ENCODE measurements at regions not wholly inside any gene's neighbourhood (a gene's known extent, or its start where the extent isn't known, plus 50 kb on each side); places are given as distances from the start of the nearest gene placed in this dataset.

- Mint-ChIP-seq H3K9me3 (ENCODE audit: unreplicated experiment) (peaks cover 9% of the 10 kb centered on the region), H3K27me3 (ENCODE audit: insufficient read depth, unreplicated experiment) (peaks cover 2% of the 10 kb centered on the region), H3K36me3 (ENCODE audit: insufficient read depth, unreplicated experiment) (no peaks in the 10 kb centered on the region), H3K4me3 (ENCODE audit: unreplicated experiment) (no peak overlapping the region), H3K27ac (ENCODE audit: unreplicated experiment) (no peak overlapping the region), H3K4me1 (ENCODE audit: low read depth, unreplicated experiment) (no peaks in the 10 kb centered on the region)
- peaks cover 1% of the 10 kb centered on the region; the same call in 1 of the 2 replicates for H3K4me1 ChIP-seq
- intact Hi-C loops (cut with micrococcal nuclease; ENCODE audit: unreplicated experiment) = no loop called here
- no peaks in the 10 kb centered on the region for H3K36me3 ChIP-seq (ENCODE audit: control insufficient read depth, insufficient read depth, low read length)
- no peak overlapping the region for H3K4me3 ChIP-seq (ENCODE audit: low read depth, low read length)
- POLR2A ChIA-PET = no interaction called here
- BruUV-seq (replicated peaks) = no TSS peak
- H3K27me3 ChIP-seq (replicated peaks; ENCODE audit: control insufficient read depth, insufficient read depth, low read length) = no peaks in the 10 kb centered on the region
- peaks cover 28% of the 10 kb centered on the region for H3K9me3 ChIP-seq
- DNase-seq = no peak
- CTCF ChIA-PET = no interaction called here
- no peak for TF ChIP-seq CTCF (IDR thresholded peaks at IDR 0.05; ENCODE audit: insufficient read depth in 1 of 2, low read depth in 1 of 2, low read length in 1 of 2, severe bottlenecking in 1 of 2, unreplicated experiment in 1 of 2)
Measured at GRCh38 chr6:3597500-3598064, 140.7 kb upstream of the SLC22A23 start.

GRCh38 chr6:3596766-3597165, 139.9 kb upstream of the SLC22A23 start:
- Mint-ChIP-seq H3K27me3 (ENCODE audit: insufficient read depth, unreplicated experiment) (peaks cover 2% of the 10 kb centered on the region), H3K36me3 (ENCODE audit: insufficient read depth, unreplicated experiment) (no peaks in the 10 kb centered on the region), H3K27ac (ENCODE audit: unreplicated experiment) (no peak overlapping the region), H3K4me1 (ENCODE audit: low read depth, unreplicated experiment) (no peaks in the 10 kb centered on the region), H3K9me3 (ENCODE audit: unreplicated experiment) (peaks cover 2% of the 10 kb centered on the region), H3K4me3 (ENCODE audit: unreplicated experiment) (no peak overlapping the region)
- BruUV-seq (replicated peaks) = no TSS peak
- ChIA-PET CTCF (no interaction called here), POLR2A (no interaction called here)
- peaks cover 20% of the 10 kb centered on the region for H3K9me3 ChIP-seq
- peaks cover 6% of the 10 kb centered on the region; the same call in 1 of the 2 replicates for H3K4me1 ChIP-seq
- no peak for DNase-seq
- H3K4me3 ChIP-seq (ENCODE audit: low read depth, low read length) = no peak overlapping the region
- intact Hi-C loops (cut with micrococcal nuclease; ENCODE audit: unreplicated experiment) = no loop called here
- H3K27me3 ChIP-seq (replicated peaks; ENCODE audit: control insufficient read depth, insufficient read depth, low read length) = no peaks in the 10 kb centered on the region
- no peaks in the 10 kb centered on the region for H3K36me3 ChIP-seq (ENCODE audit: control insufficient read depth, insufficient read depth, low read length)
- no peak for TF ChIP-seq CTCF (IDR thresholded peaks at IDR 0.05; ENCODE audit: insufficient read depth in 1 of 2, low read depth in 1 of 2, low read length in 1 of 2, severe bottlenecking in 1 of 2, unreplicated experiment in 1 of 2)

- Mint-ChIP-seq H3K27ac (ENCODE audit: unreplicated experiment) (no peak overlapping the region), H3K4me1 (ENCODE audit: low read depth, unreplicated experiment) (no peaks in the 10 kb centered on the region), H3K4me3 (ENCODE audit: unreplicated experiment) (no peak overlapping the region), H3K36me3 (ENCODE audit: insufficient read depth, unreplicated experiment) (no peaks in the 10 kb centered on the region), H3K27me3 (ENCODE audit: insufficient read depth, unreplicated experiment) (no peaks in the 10 kb centered on the region), H3K9me3 (ENCODE audit: unreplicated experiment) (no peaks in the 10 kb centered on the region)
- no peak for TF ChIP-seq CTCF (IDR thresholded peaks at IDR 0.05; ENCODE audit: insufficient read depth in 1 of 2, low read depth in 1 of 2, low read length in 1 of 2, severe bottlenecking in 1 of 2, unreplicated experiment in 1 of 2)
- DNase-seq = no peak
- Histone ChIP-seq H3K27me3 (replicated peaks; ENCODE audit: control insufficient read depth, insufficient read depth, low read length) (no peaks in the 10 kb centered on the region), H3K4me1 (peaks cover 6% of the 10 kb centered on the region; the same call in 1 of the 2 replicates), H3K4me3 (ENCODE audit: low read depth, low read length) (no peak overlapping the region), H3K9me3 (peaks cover 10% of the 10 kb centered on the region; the same call in 1 of the 2 replicates), H3K36me3 (ENCODE audit: control insufficient read depth, insufficient read depth, low read length) (no peaks in the 10 kb centered on the region)
- no TSS peak for BruUV-seq (replicated peaks)
- intact Hi-C loops (cut with micrococcal nuclease; ENCODE audit: unreplicated experiment) = no loop called here
- POLR2A ChIA-PET = no interaction called here
- CTCF ChIA-PET = no interaction called here
Measured at GRCh38 chr6:3594201-3594600, 137.4 kb upstream of the SLC22A23 start.

All from Caco-2 (cell line).